HL-60 (cell line): ENCODE measurements at regions not wholly inside any gene's neighbourhood (a gene's known extent, or its start where the extent isn't known, plus 50 kb on each side); places are given as distances from the start of the nearest gene placed in this dataset.

Experiments
- DNase-seq, 2 experiments: peaks; one replicate each; pipeline ENCODE4 v3.0.0-alpha.2; 2010 to 2020; ENCODE audit warnings: low read depth in 1 of 2, low spot score in 1 of 2
- H3K27ac ChIP-seq: fragments of 250-450 bp; sonication (Bioruptor Pico); replicated peaks from 2 replicates; pipeline ENCODE4 v1.5.1; 2020; ENCODE audit warnings: mild to moderate bottlenecking, moderate library complexity
- H3K27me3 ChIP-seq: fragments of 250-450 bp; sonication (Bioruptor Pico); 2 replicates; pipeline ENCODE4 v1.5.1; 2021; ENCODE audit warnings: mild to moderate bottlenecking, moderate library complexity; ENCODE audit not compliant: insufficient read depth, poor library complexity, severe bottlenecking
- H3K4me3 ChIP-seq: replicated peaks from 2 replicates; pipeline ENCODE4 v1.5.1; 2011; ENCODE audit warnings: mild to moderate bottlenecking, control low read depth, low read length; ENCODE audit not compliant: insufficient read depth
- CTCF ChIP-seq: IDR thresholded peaks from one replicate; pipeline ENCODE4 v1.5.1; 2011; ENCODE audit warnings: low read length, control low read depth, inconsistent platforms; ENCODE audit not compliant: insufficient read depth
- GABPA ChIP-seq: IDR thresholded peaks from 2 replicates; pipeline ENCODE4 v1.6.1; 2012; ENCODE audit warnings: low read depth
- POLR2AphosphoS5 ChIP-seq: IDR thresholded peaks from 2 replicates; pipeline ENCODE4 v1.6.1; 2012; ENCODE audit warnings: low read depth
- REST ChIP-seq: IDR thresholded peaks from 2 replicates; pipeline ENCODE4 v1.6.1; 2012; ENCODE audit warnings: low read depth; ENCODE audit not compliant: insufficient replicate concordance
- SPI1 ChIP-seq: IDR thresholded peaks from 2 replicates; pipeline ENCODE4 v1.6.1; 2012; ENCODE audit warnings: low read depth, mild to moderate bottlenecking, borderline replicate concordance

GRCh38 chr9:25543806-25544205 lies 134.4 kb downstream of the TUSC1 start:
- Histone ChIP-seq H3K27ac (no peak overlapping the region), H3K27me3 (no peaks in the 10 kb centered on the region), H3K4me3 (no peak overlapping the region)
- TF ChIP-seq REST (no peak), SPI1 (no peak), GABPA (no peak), POLR2AphosphoS5 (no peak), CTCF (no peak)
- DNase-seq, result no peak

- Histone ChIP-seq H3K27me3 (no peaks in the 10 kb centered on the region), H3K4me3 (no peak overlapping the region), H3K27ac (no peak overlapping the region)
- no peak for TF ChIP-seq POLR2AphosphoS5
- TF ChIP-seq CTCF, result no peak
- no peak for TF ChIP-seq REST
- TF ChIP-seq SPI1, result no peak
- no peak for TF ChIP-seq GABPA
- no peak for DNase-seq
Measured at GRCh38 chr9:25542319-25542718, 135.9 kb downstream of the TUSC1 start.

GRCh38 chr9:25537808-25538207 lies 140.4 kb downstream of the TUSC1 start:
- no peak for DNase-seq
- no peak overlapping the region for H3K4me3 ChIP-seq
- H3K27ac ChIP-seq, result no peak overlapping the region
- H3K27me3 ChIP-seq, result no peaks in the 10 kb centered on the region
- no peak for TF ChIP-seq CTCF
- no peak for TF ChIP-seq SPI1
- no peak for TF ChIP-seq REST
- no peak for TF ChIP-seq GABPA
- TF ChIP-seq POLR2AphosphoS5, result no peak
